Heart left ventricle (tissue), 13 donors: ENCODE measurements at regions not wholly inside any gene's neighbourhood (a gene's known extent, or its start where the extent isn't known, plus 50 kb on each side); places are given as distances from the start of the nearest gene placed in this dataset.

Source experiments
- CTCF ChIP-seq, 12 donors: fragments of 200-600 bp; sonication (generic) in 4 of 12; IDR thresholded peaks; one replicate each; pipeline versions ENCODE4 v1.5.0 to v1.8.0; 2018 to 2022; ENCODE audit warnings: antibody characterized with exemption in 12 of 12, mild to moderate bottlenecking in 5 of 12
- POLR2A ChIP-seq, 2 donors: fragments of 450-650 bp; IDR thresholded peaks; one replicate each; pipeline ENCODE4 v1.6.1; 2017; ENCODE audit warnings: antibody characterized with exemption in 2 of 2, mild to moderate bottlenecking in 2 of 2, moderate library complexity in 2 of 2
- donor health status: ischemic (EF 13 %, LVEDD 7.1; RV severe dilation, severe dysfunction).
- donor health status: DM: no; HTN: yes; CAD: no.
- donor health status: DM: no; HTN: no; CAD: no.
- donor health status: ischemic (EF 25% LVEDD 6.9; RV normal size, moderate dysfunction).
- donor health status: ischemic (EF 25% LVEDD 5.7; RV mildly dilated, moderate dysfunction).
- donor health status: ischemic (EF 35%, LVEDD 5.7; RV mildly dilated, moderate dysfunction).
- donor health status: nonischemic (EF 11% LVEDD 7.7; RV severe dilation, severe dysfunction).
- donor health status: DM: yes; HTN: yes; CAD: no.
- donor health status: PGD.
- donor health status: ischemic (EF 29% LVEDD 5.4; RV normal size, mild dysfunction).
- donor health status: nonischemic (EF 23%, LVEDD 6.1; RV moderate dilation, normal function).

DNA sequence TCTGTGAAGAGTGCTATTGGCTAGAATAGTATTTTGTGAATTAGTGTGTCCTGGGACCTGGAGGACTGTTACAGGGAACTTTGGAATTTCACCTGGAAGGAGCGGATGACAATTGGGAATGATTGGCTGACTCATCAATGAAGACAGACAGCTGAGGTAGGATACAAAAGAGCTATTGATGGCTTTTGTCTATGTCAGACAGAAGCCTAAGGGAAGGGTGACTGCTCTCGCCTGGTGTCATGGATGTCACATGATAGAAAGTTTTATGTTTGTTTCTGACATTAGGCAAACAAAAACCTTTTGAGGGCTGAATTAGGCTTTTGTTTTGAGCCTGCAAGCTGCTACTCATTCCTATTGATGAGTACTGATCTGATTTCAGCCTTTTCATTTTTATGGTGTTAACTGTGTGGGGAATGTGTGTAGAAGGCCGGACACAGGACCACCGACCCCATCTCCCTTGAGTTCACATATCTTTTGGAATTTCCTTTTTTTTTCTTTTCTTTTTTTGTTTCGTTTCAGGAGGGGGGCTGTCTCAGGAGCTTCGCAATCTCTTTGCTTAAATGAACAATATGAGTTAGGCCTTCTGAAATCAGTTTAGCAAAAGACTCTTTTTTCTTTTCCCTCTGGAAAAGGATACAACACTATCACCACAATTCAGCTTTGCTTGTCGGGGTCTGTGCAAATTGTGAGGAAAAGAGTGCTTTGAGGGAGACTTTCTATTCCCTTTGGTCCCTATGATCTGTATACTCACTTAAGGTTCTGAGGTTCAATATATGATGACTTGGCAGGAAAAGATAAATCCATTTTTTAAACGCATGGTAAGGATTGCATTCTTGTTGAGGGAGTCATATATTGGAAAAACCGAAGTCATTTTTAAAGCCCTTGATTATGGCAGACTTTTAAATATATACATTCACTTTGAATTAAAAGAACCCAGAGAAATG is 207.9 kb upstream of the FIGN start:
- TF ChIP-seq CTCF (IDR thresholded peaks at IDR 0.05) (no peak), POLR2A (IDR thresholded peaks at IDR 0.05) (no peak)
